GM12878 (cell line): ENCODE measurements at regions not wholly inside any gene's neighbourhood (a gene's known extent, or its start where the extent isn't known, plus 50 kb on each side); places are given as distances from the start of the nearest gene placed in this dataset.

Source experiments
- ATAC-seq: fragments of 200-7000 bp; cut with Tn5 transposase; 3 replicates; pipeline ENCODE4 v1.9.1; 2020; ENCODE audit warnings: mild to moderate bottlenecking, moderate library complexity
- BruUV-seq: library from RNA; stranded (reverse); fragments of 400-500 nt; replicated peaks from 2 replicates; lab custom pipeline; 2021; lab: Mats Ljungman, UMichigan
- CTCF ChIA-PET: fragments of 300-600 bp; sonication (Branson Sonifier 250); formaldehyde crosslinking; extraction: SDS; loops from one replicate; lab custom pipeline; 2021; ENCODE audit warnings: inconsistent platforms; lab: Yijun Ruan, JAX
- POLR2A ChIA-PET: fragments of 350-600 bp; formaldehyde crosslinking; extraction: SDS; loops from one replicate; lab custom pipeline; 2021; ENCODE audit warnings: inconsistent platforms; lab: Charles Lee
- RAD21 ChIA-PET: fragments of 300-600 bp; sonication (Branson Sonifier 250); formaldehyde crosslinking; loops from one replicate; lab custom pipeline; 2023; ENCODE audit warnings: antibody characterized with exemption; ENCODE audit not compliant: unreplicated experiment; lab: Charles Lee
- SMC1A ChIA-PET: fragments of 300-600 bp; sonication (Branson Sonifier 250); formaldehyde crosslinking; loops from one replicate; lab custom pipeline; 2023; ENCODE audit not compliant: unreplicated experiment, uncharacterized antibody; lab: Charles Lee
- DNase-seq: peaks from one replicate; pipeline ENCODE4 v3.0.0-alpha.2; 2011; ENCODE audit warnings: low read depth, low spot score
- FAIRE-seq: peaks from 3 replicates; lab custom pipeline; 2011; peaks lifted over from hg19 to GRCh38; lab: Jason Lieb, UNC
- H2AFZ ChIP-seq: 2 replicates; pipeline ENCODE4 v1.6.0; 2011; ENCODE audit warnings: low read depth, low read length, control low read depth; ENCODE audit not compliant: control insufficient read depth
- H3K27ac ChIP-seq: 2 replicates; pipeline ENCODE4 v1.5.1; 2011; ENCODE audit warnings: control low read depth; ENCODE audit not compliant: control insufficient read depth, insufficient read depth
- H3K27me3 ChIP-seq, 2 experiments: replicated peaks in 1 of 2; 2 replicates each; pipeline versions ENCODE4 v1.6.0 to v1.6.1; 2011; ENCODE audit warnings: low read length in 1 of 2; ENCODE audit not compliant: control insufficient read depth in 2 of 2, insufficient read depth in 2 of 2
- H3K36me3 ChIP-seq, 2 experiments: 2 replicates each; pipeline ENCODE4 v1.5.1; 2011; ENCODE audit warnings: low read length in 1 of 2; ENCODE audit not compliant: control insufficient read depth in 2 of 2, insufficient read depth in 2 of 2
- H3K4me1 ChIP-seq: 2 replicates; pipeline ENCODE4 v1.6.1; 2011; ENCODE audit warnings: mild to moderate bottlenecking, low read length, moderate library complexity, mixed read lengths; ENCODE audit not compliant: control insufficient read depth, insufficient read depth
- H3K4me2 ChIP-seq: 2 replicates; pipeline ENCODE4 v1.6.0; 2011; ENCODE audit warnings: control low read depth; ENCODE audit not compliant: control insufficient read depth, insufficient read depth
- H3K4me3 ChIP-seq: fragments of 200-600 bp; sonication (generic); 2 replicates; pipeline ENCODE4 v1.5.1; 2016
- H3K79me2 ChIP-seq: 2 replicates; pipeline ENCODE4 v1.6.0; 2011; ENCODE audit warnings: low read length; ENCODE audit not compliant: control insufficient read depth, insufficient read depth
- H3K9ac ChIP-seq: 2 replicates; pipeline ENCODE4 v1.8.0; 2011; ENCODE audit warnings: low read length, control low read depth, mixed read lengths; ENCODE audit not compliant: control insufficient read depth, insufficient read depth
- H3K9me3 ChIP-seq: replicated peaks from 3 replicates; pipeline ENCODE4 v1.5.1; 2011; ENCODE audit warnings: mild to moderate bottlenecking, low read length; ENCODE audit not compliant: control insufficient read depth, insufficient read depth
- H4K20me1 ChIP-seq: 2 replicates; pipeline ENCODE4 v1.6.0; 2011; ENCODE audit not compliant: control insufficient read depth, insufficient read depth
- ATF7 ChIP-seq: fragments of 450-650 bp; IDR thresholded peaks from 2 replicates; pipeline ENCODE4 v1.6.1; 2016; ENCODE audit warnings: low read depth, mild to moderate bottlenecking
- CBX3 ChIP-seq: fragments of 200-600 bp; sonication (generic); IDR thresholded peaks from 2 replicates; pipeline ENCODE4 v1.6.1; 2016; ENCODE audit warnings: low read depth, borderline replicate concordance
- DPF2 ChIP-seq: fragments of 450-650 bp; IDR thresholded peaks from 2 replicates; pipeline ENCODE4 v1.6.1; 2017; ENCODE audit warnings: mild to moderate bottlenecking
- JUND ChIP-seq: IDR thresholded peaks from 2 replicates; pipeline ENCODE4 v1.6.1; 2012; ENCODE audit warnings: low read depth, mild to moderate bottlenecking, low read length, improper control_type of control experiment, moderate library complexity
- MYC ChIP-seq: IDR thresholded peaks from 2 replicates; pipeline ENCODE4 v1.6.1; 2011; ENCODE audit warnings: mild to moderate bottlenecking, low read length, moderate library complexity, inconsistent platforms; ENCODE audit not compliant: insufficient read depth, insufficient replicate concordance, insufficient read length, severe bottlenecking
- NFYB ChIP-seq: IDR thresholded peaks from 2 replicates; pipeline ENCODE4 v1.6.1; 2011; ENCODE audit warnings: low read depth, mild to moderate bottlenecking, low read length, improper control_type of control experiment, moderate library complexity; ENCODE audit not compliant: insufficient read depth
- NR2C1 ChIP-seq: fragments of 450-650 bp; IDR thresholded peaks from 2 replicates; pipeline ENCODE4 v1.6.1; 2017; ENCODE audit warnings: antibody characterized with exemption, mild to moderate bottlenecking, moderate library complexity
- TBL1XR1 ChIP-seq: IDR thresholded peaks from 2 replicates; pipeline ENCODE4 v1.6.1; 2012; ENCODE audit warnings: low read depth, low read length, improper control_type of control experiment
- WGBS: methylation state at CpG from one replicate; pipeline ENCODE4 v1.1.6; 2016; ENCODE audit warnings: low lambda C conversion rate; ENCODE audit not compliant: insufficient replicate concordance, insufficient coverage; ENCODE audit errors: missing lambda C conversion rate; 5-methylcytosine and 5-hydroxymethylcytosine counted together
- in situ Hi-C: fragments of 300-500 bp; cut with MboI; formaldehyde crosslinking; loops from 9 replicates; pipeline ENCODE4 v1.14.3; 2018; ENCODE audit warnings: mixed read lengths
- intact Hi-C: fragments of 100-400 bp; cut with micrococcal nuclease; formaldehyde crosslinking; loops from one replicate; pipeline ENCODE4 v1.14.2; 2022; ENCODE audit not compliant: unreplicated experiment
- TF ChIP-seq, protein P1 (sequence below): fragments of 450-650 bp; IDR thresholded peaks from 2 replicates; pipeline ENCODE4 v1.6.1; 2017; ENCODE audit warnings: mild to moderate bottlenecking, moderate library complexity
- TF ChIP-seq, protein P2 (sequence below): IDR thresholded peaks from 2 replicates; pipeline ENCODE4 v1.6.1; 2011; ENCODE audit warnings: low read depth, mild to moderate bottlenecking, low read length, moderate library complexity, borderline replicate concordance; ENCODE audit errors: extremely low read depth
- TF ChIP-seq, protein P3 (sequence below): fragments of 450-650 bp; conservative IDR thresholded peaks from 2 replicates; pipeline ENCODE4 v1.6.1; 2017; ENCODE audit warnings: mild to moderate bottlenecking, moderate library complexity
- TF ChIP-seq, protein P4 (sequence below): fragments of 450-650 bp; IDR thresholded peaks from 2 replicates; pipeline ENCODE4 v1.6.1; 2017; ENCODE audit warnings: borderline replicate concordance
- TF ChIP-seq, protein P5 (sequence below): IDR thresholded peaks from 2 replicates; pipeline ENCODE4 v1.6.1; 2012; ENCODE audit warnings: low read depth, low read length, improper control_type of control experiment
- TF ChIP-seq, protein P6 (sequence below): IDR thresholded peaks from 2 replicates; pipeline ENCODE4 v1.6.1; 2011; ENCODE audit warnings: mild to moderate bottlenecking, low read depth, low read length, moderate library complexity; ENCODE audit not compliant: insufficient replicate concordance

DNA sequence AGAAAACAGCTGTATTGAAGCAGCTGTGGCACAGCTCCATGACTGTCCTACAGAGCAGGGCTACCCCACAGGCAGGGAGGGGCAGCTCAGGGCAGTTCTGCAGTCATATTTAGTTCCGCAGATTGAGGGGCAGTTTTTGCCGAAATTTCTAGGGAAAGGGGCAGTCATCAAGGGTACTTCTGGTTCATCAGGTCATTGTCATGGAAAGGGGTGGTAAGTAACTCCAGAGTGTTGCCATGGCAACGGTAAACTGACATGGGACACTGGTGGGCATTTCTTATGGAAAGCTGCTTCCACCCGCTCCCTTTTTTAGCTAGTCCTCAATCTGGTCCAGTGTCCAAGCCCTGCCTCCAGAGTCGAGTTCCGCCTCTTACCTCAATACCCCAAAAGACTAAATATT lies 702.8 kb downstream of the LIG4 start:
- no peaks in the 10 kb centered on the region for H3K4me1 ChIP-seq
- H3K9me3 ChIP-seq, result no peaks in the 10 kb centered on the region
- intact Hi-C loops, result no loop called here
- ChIA-PET RAD21 (no interaction called here), CTCF (no interaction called here), POLR2A (no interaction called here), SMC1A (no interaction called here)
- H3K4me3 ChIP-seq, result no peak overlapping the region
- 28% methylated on average over 6 of the region's 6 CpGs for WGBS
- DNase-seq (no peak), ATAC-seq (no peak), FAIRE-seq (no peak)
- no peak overlapping the region for H3K27ac ChIP-seq
- H4K20me1 ChIP-seq, result no peaks in the 10 kb centered on the region
- no peak overlapping the region for H3K9ac ChIP-seq
- in situ Hi-C loops, result no loop called here
- no TSS peak for BruUV-seq
- no peak overlapping the region for H3K4me2 ChIP-seq
- no peaks in the 10 kb centered on the region for H3K36me3 ChIP-seq
- H3K27me3 ChIP-seq, result no peaks in the 10 kb centered on the region
- no peaks in the 10 kb centered on the region for H3K79me2 ChIP-seq
- H2AFZ ChIP-seq, result no peak overlapping the region
- no peak for TF ChIP-seq NFYB
- no peak for TF ChIP-seq ATF7
- TF ChIP-seq, protein P1, sequence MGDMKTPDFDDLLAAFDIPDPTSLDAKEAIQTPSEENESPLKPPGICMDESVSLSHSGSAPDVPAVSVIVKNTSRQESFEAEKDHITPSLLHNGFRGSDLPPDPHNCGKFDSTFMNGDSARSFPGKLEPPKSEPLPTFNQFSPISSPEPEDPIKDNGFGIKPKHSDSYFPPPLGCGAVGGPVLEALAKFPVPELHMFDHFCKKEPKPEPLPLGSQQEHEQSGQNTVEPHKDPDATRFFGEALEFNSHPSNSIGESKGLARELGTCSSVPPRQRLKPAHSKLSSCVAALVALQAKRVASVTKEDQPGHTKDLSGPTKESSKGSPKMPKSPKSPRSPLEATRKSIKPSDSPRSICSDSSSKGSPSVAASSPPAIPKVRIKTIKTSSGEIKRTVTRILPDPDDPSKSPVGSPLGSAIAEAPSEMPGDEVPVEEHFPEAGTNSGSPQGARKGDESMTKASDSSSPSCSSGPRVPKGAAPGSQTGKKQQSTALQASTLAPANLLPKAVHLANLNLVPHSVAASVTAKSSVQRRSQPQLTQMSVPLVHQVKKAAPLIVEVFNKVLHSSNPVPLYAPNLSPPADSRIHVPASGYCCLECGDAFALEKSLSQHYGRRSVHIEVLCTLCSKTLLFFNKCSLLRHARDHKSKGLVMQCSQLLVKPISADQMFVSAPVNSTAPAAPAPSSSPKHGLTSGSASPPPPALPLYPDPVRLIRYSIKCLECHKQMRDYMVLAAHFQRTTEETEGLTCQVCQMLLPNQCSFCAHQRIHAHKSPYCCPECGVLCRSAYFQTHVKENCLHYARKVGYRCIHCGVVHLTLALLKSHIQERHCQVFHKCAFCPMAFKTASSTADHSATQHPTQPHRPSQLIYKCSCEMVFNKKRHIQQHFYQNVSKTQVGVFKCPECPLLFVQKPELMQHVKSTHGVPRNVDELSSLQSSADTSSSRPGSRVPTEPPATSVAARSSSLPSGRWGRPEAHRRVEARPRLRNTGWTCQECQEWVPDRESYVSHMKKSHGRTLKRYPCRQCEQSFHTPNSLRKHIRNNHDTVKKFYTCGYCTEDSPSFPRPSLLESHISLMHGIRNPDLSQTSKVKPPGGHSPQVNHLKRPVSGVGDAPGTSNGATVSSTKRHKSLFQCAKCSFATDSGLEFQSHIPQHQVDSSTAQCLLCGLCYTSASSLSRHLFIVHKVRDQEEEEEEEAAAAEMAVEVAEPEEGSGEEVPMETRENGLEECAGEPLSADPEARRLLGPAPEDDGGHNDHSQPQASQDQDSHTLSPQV, result no peak
- TF ChIP-seq CBX3, result no peak
- TF ChIP-seq, protein P2, sequence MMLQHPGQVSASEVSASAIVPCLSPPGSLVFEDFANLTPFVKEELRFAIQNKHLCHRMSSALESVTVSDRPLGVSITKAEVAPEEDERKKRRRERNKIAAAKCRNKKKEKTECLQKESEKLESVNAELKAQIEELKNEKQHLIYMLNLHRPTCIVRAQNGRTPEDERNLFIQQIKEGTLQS, result no peak
- TF ChIP-seq DPF2, result no peak
- TF ChIP-seq, protein P3, sequence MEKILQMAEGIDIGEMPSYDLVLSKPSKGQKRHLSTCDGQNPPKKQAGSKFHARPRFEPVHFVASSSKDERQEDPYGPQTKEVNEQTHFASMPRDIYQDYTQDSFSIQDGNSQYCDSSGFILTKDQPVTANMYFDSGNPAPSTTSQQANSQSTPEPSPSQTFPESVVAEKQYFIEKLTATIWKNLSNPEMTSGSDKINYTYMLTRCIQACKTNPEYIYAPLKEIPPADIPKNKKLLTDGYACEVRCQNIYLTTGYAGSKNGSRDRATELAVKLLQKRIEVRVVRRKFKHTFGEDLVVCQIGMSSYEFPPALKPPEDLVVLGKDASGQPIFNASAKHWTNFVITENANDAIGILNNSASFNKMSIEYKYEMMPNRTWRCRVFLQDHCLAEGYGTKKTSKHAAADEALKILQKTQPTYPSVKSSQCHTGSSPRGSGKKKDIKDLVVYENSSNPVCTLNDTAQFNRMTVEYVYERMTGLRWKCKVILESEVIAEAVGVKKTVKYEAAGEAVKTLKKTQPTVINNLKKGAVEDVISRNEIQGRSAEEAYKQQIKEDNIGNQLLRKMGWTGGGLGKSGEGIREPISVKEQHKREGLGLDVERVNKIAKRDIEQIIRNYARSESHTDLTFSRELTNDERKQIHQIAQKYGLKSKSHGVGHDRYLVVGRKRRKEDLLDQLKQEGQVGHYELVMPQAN, result no peak
- TF ChIP-seq, protein P4, sequence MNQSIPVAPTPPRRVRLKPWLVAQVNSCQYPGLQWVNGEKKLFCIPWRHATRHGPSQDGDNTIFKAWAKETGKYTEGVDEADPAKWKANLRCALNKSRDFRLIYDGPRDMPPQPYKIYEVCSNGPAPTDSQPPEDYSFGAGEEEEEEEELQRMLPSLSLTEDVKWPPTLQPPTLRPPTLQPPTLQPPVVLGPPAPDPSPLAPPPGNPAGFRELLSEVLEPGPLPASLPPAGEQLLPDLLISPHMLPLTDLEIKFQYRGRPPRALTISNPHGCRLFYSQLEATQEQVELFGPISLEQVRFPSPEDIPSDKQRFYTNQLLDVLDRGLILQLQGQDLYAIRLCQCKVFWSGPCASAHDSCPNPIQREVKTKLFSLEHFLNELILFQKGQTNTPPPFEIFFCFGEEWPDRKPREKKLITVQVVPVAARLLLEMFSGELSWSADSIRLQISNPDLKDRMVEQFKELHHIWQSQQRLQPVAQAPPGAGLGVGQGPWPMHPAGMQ, result no peak
- no peak for TF ChIP-seq JUND
- TF ChIP-seq, protein P5, sequence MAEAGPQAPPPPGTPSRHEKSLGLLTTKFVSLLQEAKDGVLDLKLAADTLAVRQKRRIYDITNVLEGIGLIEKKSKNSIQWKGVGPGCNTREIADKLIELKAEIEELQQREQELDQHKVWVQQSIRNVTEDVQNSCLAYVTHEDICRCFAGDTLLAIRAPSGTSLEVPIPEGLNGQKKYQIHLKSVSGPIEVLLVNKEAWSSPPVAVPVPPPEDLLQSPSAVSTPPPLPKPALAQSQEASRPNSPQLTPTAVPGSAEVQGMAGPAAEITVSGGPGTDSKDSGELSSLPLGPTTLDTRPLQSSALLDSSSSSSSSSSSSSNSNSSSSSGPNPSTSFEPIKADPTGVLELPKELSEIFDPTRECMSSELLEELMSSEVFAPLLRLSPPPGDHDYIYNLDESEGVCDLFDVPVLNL, result no peak
- TF ChIP-seq, protein P6, sequence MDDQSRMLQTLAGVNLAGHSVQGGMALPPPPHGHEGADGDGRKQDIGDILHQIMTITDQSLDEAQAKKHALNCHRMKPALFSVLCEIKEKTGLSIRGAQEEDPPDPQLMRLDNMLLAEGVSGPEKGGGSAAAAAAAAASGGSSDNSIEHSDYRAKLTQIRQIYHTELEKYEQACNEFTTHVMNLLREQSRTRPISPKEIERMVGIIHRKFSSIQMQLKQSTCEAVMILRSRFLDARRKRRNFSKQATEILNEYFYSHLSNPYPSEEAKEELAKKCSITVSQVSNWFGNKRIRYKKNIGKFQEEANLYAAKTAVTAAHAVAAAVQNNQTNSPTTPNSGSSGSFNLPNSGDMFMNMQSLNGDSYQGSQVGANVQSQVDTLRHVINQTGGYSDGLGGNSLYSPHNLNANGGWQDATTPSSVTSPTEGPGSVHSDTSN, result no peak
- no peak for TF ChIP-seq MYC
- TF ChIP-seq NR2C1, result no peak
- TF ChIP-seq TBL1XR1, result no peak
